ENCODE measurements at regions not wholly inside any gene's neighbourhood (a gene's known extent, or its start where the extent isn't known, plus 50 kb on each side); places are given as distances from the start of the nearest gene placed in this dataset.

GRCh38 chr5:40314275-40314674 is 365.4 kb upstream of the PTGER4 start:
- Histone ChIP-seq H3K4me2 (ENCODE audit: low read depth, low read length) (no peak overlapping the region), H3K79me2 (ENCODE audit: low read length) (no peaks in the 10 kb centered on the region), H3K9me3 (replicated peaks; ENCODE audit: insufficient read depth, low read length) (no peaks in the 10 kb centered on the region), H2AFZ (ENCODE audit: low read length) (no peak overlapping the region), H3K27me3 (replicated peaks; ENCODE audit: insufficient read depth, low read length) (no peaks in the 10 kb centered on the region), H3K4me3 (ENCODE audit: low read length) (no peak overlapping the region), H3F3A (ENCODE audit: insufficient read depth, low read length) (no peaks in the 10 kb centered on the region), H4K20me1 (ENCODE audit: insufficient read depth, low read length) (no peaks in the 10 kb centered on the region), H3K36me3 (replicated peaks; ENCODE audit: insufficient read depth, low read length) (no peaks in the 10 kb centered on the region), H3K4me1 (ENCODE audit: low read length) (no peaks in the 10 kb centered on the region), H3K9me2 (replicated peaks; ENCODE audit: insufficient read depth, low read length) (no peaks in the 10 kb centered on the region), H3K9ac (ENCODE audit: low read length) (no peak overlapping the region), H3K27ac (ENCODE audit: low read length) (no peak overlapping the region)
- DNase-seq: no peak
- no peak for TF ChIP-seq EZH2 (optimal IDR thresholded peaks at IDR 0.05; ENCODE audit: low read depth, low read length)
- no peak for TF ChIP-seq CTCF (IDR thresholded peaks at IDR 0.05; ENCODE audit: low read length)
- no peak for TF ChIP-seq EZH2phosphoT487 (IDR thresholded peaks at IDR 0.05; ENCODE audit: low read length)

- TF ChIP-seq EZH2phosphoT487 (IDR thresholded peaks at IDR 0.05; ENCODE audit: low read length): no peak
- no peak for TF ChIP-seq CTCF (IDR thresholded peaks at IDR 0.05; ENCODE audit: low read length)
- no peak for TF ChIP-seq EZH2 (optimal IDR thresholded peaks at IDR 0.05; ENCODE audit: low read depth, low read length)
Measured at GRCh38 chr5:40312205-40312604, 367.5 kb upstream of the PTGER4 start.

GRCh38 chr5:40309851-40310250 is 369.9 kb upstream of the PTGER4 start:
- H3K9me2 ChIP-seq (replicated peaks; ENCODE audit: insufficient read depth, low read length): no peaks in the 10 kb centered on the region
- no peaks in the 10 kb centered on the region for H4K20me1 ChIP-seq (ENCODE audit: insufficient read depth, low read length)
- no peak overlapping the region for H3K9ac ChIP-seq (ENCODE audit: low read length)
- no peaks in the 10 kb centered on the region for H3F3A ChIP-seq (ENCODE audit: insufficient read depth, low read length)
- H3K36me3 ChIP-seq (replicated peaks; ENCODE audit: insufficient read depth, low read length): no peaks in the 10 kb centered on the region
- TF ChIP-seq EZH2phosphoT487 (IDR thresholded peaks at IDR 0.05; ENCODE audit: low read length): no peak
- TF ChIP-seq CTCF (IDR thresholded peaks at IDR 0.05; ENCODE audit: low read length): no peak
- no peak for TF ChIP-seq EZH2 (optimal IDR thresholded peaks at IDR 0.05; ENCODE audit: low read depth, low read length)
- no peaks in the 10 kb centered on the region for H3K9me3 ChIP-seq (replicated peaks; ENCODE audit: insufficient read depth, low read length)
- no peak overlapping the region for H3K27ac ChIP-seq (ENCODE audit: low read length)
- H3K4me2 ChIP-seq (ENCODE audit: low read depth, low read length): no peak overlapping the region
- no peak for DNase-seq
- no peak overlapping the region for H3K4me3 ChIP-seq (ENCODE audit: low read length)
- H3K4me1 ChIP-seq (ENCODE audit: low read length): no peaks in the 10 kb centered on the region
- H2AFZ ChIP-seq (ENCODE audit: low read length): no peak overlapping the region
- no peaks in the 10 kb centered on the region for H3K79me2 ChIP-seq (ENCODE audit: low read length)
- H3K27me3 ChIP-seq (replicated peaks; ENCODE audit: insufficient read depth, low read length): no peaks in the 10 kb centered on the region

More at GRCh38 chr5:40312205-40312604, 367.5 kb upstream of the PTGER4 start:
- Histone ChIP-seq H3K9ac (ENCODE audit: low read length) (no peak overlapping the region), H3K4me3 (ENCODE audit: low read length) (no peak overlapping the region), H4K20me1 (ENCODE audit: insufficient read depth, low read length) (no peaks in the 10 kb centered on the region), H3K79me2 (ENCODE audit: low read length) (no peaks in the 10 kb centered on the region), H3K27ac (ENCODE audit: low read length) (no peak overlapping the region), H2AFZ (ENCODE audit: low read length) (no peak overlapping the region), H3K36me3 (replicated peaks; ENCODE audit: insufficient read depth, low read length) (no peaks in the 10 kb centered on the region), H3K4me2 (ENCODE audit: low read depth, low read length) (no peak overlapping the region), H3K9me3 (replicated peaks; ENCODE audit: insufficient read depth, low read length) (no peaks in the 10 kb centered on the region), H3K27me3 (replicated peaks; ENCODE audit: insufficient read depth, low read length) (no peaks in the 10 kb centered on the region), H3F3A (ENCODE audit: insufficient read depth, low read length) (no peaks in the 10 kb centered on the region), H3K4me1 (ENCODE audit: low read length) (no peaks in the 10 kb centered on the region), H3K9me2 (replicated peaks; ENCODE audit: insufficient read depth, low read length) (no peaks in the 10 kb centered on the region)
- no peak for DNase-seq

Data from MM.1S (cell line).